Effector CD4-positive, alpha-beta T cell (primary cell): ENCODE measurements at regions not wholly inside any gene's neighbourhood (a gene's known extent, or its start where the extent isn't known, plus 50 kb on each side); places are given as distances from the start of the nearest gene placed in this dataset.

Experiments used
- DNase-seq: peaks from one replicate; pipeline ENCODE4 v3.0.0-alpha.2; 2020

GRCh38 chr6:169937389-169938261 lies 186.2 kb downstream of the ERMARD start:
- DNase-seq, result no peak

- no peak for DNase-seq
These were observed 185.0 kb downstream of the ERMARD start for GRCh38 chr6:169936355-169936975.

GRCh38 chr6:169935861-169936260 lies 184.4 kb downstream of the ERMARD start:
- no peak for DNase-seq

- no peak for DNase-seq
These were observed 183.9 kb downstream of the ERMARD start for GRCh38 chr6:169935348-169935718.

GRCh38 chr6:169934699-169935347 lies 183.4 kb downstream of the ERMARD start:
- no peak for DNase-seq

GRCh38 chr6:169933839-169934698 lies 182.6 kb downstream of the ERMARD start:
- no peak for DNase-seq

- no peak for DNase-seq
These were observed 181.9 kb downstream of the ERMARD start for GRCh38 chr6:169933251-169933821.

GRCh38 chr6:169932491-169932890 lies 181.1 kb downstream of the ERMARD start:
- no peak for DNase-seq

GRCh38 chr6:169931261-169931660 lies 179.8 kb downstream of the ERMARD start:
- no peak for DNase-seq

- DNase-seq, result no peak
These were observed 179.4 kb downstream of the ERMARD start for GRCh38 chr6:169930799-169931198.

GRCh38 chr6:169927711-169928110 lies 176.3 kb downstream of the ERMARD start:
- no peak for DNase-seq

GRCh38 chr6:169926617-169927417 lies 175.4 kb downstream of the ERMARD start:
- no peak for DNase-seq

GRCh38 chr6:169923468-169924464 lies 172.3 kb downstream of the ERMARD start:
- no peak for DNase-seq

GRCh38 chr6:169921853-169922824 lies 170.7 kb downstream of the ERMARD start:
- no peak for DNase-seq

GRCh38 chr6:169921217-169921616 lies 169.8 kb downstream of the ERMARD start:
- no peak for DNase-seq

GRCh38 chr6:169920359-169921020 lies 169.1 kb downstream of the ERMARD start:
- no peak for DNase-seq

GRCh38 chr6:169918954-169919549 lies 167.6 kb downstream of the ERMARD start:
- no peak for DNase-seq
